HPDE6-E6E7 (cell line): ENCODE measurements at regions not wholly inside any gene's neighbourhood (a gene's known extent, or its start where the extent isn't known, plus 50 kb on each side); places are given as distances from the start of the nearest gene placed in this dataset.
"Not testable (repeated sequence)": the region's sequence is repeated elsewhere in the genome, so short reads cannot be mapped to it uniquely, and the experiment has no call there.

Experiments
- DNase-seq: peaks from one replicate; pipeline ENCODE4 v3.0.0; 2011; ENCODE audit warnings: missing footprints; ENCODE audit errors: extremely low spot score

- DNase-seq = no peak
Observed at GRCh38 chr13:90866006-90866405, 481.5 kb upstream of the MIR17HG start.

- peak; percentile 45 for DNase-seq
Observed at GRCh38 chr13:90867336-90867683, 480.2 kb upstream of the MIR17HG start.

- no peak for DNase-seq
Observed at GRCh38 chr13:90868321-90868920, 479.1 kb upstream of the MIR17HG start.

DNA sequence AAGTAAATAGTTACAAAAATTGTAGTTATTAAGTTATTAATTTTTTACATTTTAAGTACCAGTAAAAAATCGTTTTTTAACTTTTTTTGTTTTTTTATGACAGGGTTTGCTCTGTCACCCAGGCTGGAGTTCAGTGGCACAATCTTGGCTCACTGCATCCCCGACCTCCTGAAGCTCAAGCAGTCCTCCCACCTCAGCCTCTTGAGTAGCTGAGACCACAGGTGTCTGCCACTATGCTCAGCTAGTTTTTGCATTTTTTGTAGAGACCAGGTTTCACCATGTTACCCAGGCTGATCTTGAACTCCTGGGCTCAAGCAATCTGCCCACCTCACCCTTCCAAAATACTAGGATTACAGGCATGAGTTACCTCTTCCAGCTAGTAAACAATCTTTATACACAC lies 477.9 kb upstream of the MIR17HG start:
- no peak for DNase-seq

DNA sequence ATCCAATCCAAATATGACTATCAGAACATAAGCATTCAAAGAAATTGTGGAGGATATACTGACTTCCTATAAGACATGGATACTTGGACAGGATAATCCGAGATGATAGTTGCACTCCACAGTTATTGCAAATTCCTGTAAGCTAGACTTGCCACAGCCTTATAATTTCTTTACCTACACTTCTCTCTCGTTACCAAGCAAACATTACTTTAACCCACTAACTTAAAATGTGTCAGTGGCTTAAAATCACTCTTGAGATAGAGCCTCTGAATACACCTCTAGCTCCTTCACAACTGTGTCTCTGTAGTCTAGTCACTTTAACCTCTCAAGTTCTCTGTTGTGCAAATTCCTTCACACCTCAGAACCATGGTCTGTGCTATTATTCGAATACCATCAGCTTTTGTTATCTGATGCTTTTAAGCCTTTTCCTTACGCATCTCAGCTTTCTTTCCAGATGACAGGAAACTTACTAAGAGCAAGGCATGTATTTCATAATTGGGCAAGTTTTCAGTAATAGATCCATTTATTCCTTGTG lies 474.9 kb upstream of the MIR17HG start:
- DNase-seq = no peak

DNA sequence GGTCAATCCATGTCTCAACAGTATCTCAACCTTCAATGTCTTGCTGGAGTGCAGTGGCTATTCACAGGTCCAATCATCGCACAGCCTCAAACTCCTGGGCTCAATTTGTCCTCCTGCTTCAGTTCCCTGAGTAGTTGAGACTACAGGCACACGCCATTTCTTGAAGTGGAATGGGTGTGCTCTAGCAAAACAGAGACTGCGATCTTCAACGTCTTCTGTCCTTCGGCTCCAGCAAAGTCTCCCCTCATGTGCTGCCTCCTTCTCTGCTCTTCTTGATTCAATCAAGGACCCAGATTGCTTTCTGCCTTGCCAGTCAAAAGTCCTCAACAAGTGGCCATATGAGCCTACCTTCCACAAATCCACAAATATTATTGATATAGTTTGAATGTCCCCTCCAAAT lies 466.7 kb upstream of the MIR17HG start:
- DNase-seq = no peak

DNA sequence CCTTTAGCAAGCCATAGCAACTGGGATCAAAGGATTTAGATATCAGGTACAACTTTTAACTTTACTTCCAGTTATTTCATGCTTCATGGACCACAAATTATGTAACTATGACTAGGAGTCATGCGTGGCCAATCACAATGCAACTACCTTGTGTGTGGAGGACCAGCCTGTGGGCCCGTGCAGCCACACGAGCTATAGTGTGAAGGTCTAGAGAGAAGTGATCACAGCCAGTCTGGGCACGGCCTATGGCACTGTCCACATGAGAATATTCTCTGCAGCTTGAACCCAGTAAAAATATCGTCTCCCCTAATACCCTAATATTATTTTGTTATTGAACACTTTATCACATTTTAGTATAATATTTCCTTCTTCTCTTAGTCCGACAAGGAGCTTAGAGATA lies 464.9 kb upstream of the MIR17HG start:
- no peak for DNase-seq

DNA sequence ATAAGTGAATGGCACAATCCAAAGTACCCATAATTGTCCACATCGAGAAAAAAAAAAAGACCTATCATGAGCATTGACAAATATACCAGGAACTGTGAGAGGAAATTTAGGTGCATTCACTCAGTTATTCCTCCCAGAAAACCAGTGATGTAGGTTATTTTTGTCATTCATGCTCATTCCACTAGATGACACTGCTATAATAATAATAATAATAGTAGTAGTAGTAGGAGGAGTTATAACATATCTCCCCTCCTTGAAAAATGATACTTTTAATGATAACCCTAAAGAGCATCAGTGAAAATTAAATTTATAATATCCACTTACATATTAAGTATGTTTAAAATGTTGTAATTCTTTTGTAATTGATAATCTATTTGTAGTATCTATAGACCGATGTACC lies 463.9 kb upstream of the MIR17HG start:
- no peak for DNase-seq

DNA sequence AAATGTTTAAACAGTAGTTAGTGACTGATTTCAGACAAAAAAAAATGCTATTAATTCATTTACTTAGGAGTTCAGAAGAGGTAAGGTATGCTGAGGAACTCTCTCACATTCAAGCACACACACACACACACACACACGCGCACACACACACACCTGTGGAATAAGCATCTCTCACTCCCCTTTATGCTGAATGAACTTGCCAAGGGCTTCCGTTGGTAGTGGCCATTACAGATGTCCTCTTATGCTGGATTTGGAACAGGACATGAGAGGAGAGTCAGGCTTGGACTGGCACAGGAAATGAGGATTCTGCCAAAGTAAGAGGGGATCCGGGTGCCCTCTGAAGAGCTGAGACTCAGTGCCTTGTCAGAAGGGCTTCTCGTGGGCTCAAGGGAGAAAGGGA lies 463.4 kb upstream of the MIR17HG start:
- DNase-seq = no peak

DNA sequence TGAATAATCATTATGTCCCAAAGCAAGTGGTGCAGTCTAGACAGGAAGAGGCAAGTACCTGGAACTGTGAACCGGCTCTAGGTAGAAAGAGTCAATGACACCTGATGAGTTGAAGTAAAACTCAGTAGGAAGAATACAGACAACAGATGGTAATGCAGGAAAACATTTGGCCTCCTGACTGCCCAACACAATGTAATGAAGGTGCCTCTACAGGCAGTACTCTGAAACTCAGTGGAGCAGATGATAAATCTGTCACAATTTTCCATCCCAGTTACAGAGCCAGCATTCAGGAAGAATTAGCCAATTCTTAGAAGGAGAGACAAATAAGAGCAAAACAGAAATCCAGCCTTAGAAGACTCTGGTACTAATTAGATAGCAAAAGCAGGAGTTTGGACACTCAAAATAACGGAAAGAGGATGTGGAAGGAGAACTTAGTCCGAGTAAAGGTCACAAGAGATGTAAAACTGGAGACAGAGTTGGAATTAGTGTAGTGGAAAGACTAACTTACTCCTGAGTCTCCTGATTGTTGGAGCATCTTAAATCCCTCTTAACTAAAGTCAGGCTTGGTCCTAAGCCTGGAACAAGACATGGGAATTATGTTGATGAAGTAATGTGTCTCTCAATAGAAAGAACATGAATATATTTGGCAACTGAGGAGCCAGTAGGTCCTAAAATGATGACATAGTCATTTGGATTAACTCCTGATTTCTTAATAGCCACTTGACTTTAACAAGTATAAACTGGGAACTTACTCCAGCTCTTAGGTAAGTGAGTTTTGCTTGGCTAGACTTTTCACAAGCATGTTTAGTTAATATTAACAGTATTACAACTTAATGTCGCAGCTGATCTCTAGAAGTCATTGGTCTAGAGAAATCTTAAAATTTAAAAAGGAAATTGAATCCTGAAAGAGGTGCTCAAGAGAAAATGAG lies 457.3 kb upstream of the MIR17HG start:
- no peak for DNase-seq

- no peak for DNase-seq
Observed at GRCh38 chr13:90891329-90891728, 456.2 kb upstream of the MIR17HG start.

GRCh38 chr13:90893199-90893598 lies 454.3 kb upstream of the MIR17HG start:
- DNase-seq = not testable (repeated sequence)

- no peak for DNase-seq
Observed at GRCh38 chr13:90896002-90896401, 451.5 kb upstream of the MIR17HG start.

DNA sequence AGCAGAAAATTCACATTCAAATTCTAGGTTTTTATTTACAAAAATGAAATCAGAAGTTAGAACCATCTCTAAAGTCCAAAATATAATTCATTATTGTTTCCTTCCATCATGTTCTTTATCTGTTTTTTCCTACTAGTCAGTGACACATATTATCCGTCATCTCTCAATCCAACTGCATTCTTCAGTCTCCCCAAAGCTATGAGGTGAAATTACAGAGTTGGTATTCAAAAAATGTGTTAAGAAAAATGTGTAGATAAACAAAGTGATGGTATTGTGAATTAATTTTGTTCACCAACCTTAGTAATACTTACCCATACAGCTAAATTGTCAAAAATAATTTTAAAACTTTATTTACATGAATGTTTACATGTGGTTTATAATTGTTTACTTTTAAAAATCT lies 448.7 kb upstream of the MIR17HG start:
- DNase-seq = no peak

- no peak for DNase-seq
Observed at GRCh38 chr13:90899416-90899815, 448.1 kb upstream of the MIR17HG start.

- DNase-seq = no peak
Observed at GRCh38 chr13:90902255-90902654, 445.2 kb upstream of the MIR17HG start.

DNA sequence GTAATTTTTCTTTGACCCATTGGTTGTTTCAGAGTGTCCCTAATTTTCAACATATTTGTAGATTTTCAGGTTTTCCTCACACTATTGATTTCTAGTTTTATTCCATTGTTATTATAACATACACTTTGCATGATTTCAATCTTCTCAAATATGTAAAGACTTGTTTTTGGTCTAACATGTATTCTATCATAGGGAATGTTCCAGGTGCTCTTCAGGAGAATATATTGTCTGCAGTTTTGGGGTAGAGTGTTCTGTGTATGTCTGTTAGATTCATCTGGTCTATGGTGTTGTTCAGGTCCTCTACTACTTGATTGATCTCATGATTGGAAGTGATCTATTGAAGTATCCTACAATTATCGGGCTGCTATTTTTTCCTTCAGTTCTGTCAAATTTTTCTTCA lies 440.9 kb upstream of the MIR17HG start:
- no peak for DNase-seq

DNA sequence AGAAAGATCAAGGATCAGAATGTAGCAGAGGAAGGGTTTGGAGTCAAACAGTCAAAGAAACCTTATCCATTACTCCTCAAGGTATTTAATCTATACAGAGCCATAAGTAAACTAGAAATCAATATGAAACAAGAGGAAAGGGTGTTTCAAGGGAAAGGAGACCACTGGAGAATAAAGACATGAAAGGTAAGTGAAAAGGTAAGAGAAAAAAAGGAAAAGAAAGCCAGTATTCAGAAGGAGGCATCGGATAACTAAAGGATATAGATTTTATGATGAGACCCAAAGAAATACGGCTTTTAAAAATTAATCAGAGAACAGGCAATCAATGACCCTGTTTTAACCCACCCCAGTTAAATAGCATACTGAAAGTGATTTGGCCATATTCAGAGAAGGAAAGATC lies 438.7 kb upstream of the MIR17HG start:
- DNase-seq = no peak

DNA sequence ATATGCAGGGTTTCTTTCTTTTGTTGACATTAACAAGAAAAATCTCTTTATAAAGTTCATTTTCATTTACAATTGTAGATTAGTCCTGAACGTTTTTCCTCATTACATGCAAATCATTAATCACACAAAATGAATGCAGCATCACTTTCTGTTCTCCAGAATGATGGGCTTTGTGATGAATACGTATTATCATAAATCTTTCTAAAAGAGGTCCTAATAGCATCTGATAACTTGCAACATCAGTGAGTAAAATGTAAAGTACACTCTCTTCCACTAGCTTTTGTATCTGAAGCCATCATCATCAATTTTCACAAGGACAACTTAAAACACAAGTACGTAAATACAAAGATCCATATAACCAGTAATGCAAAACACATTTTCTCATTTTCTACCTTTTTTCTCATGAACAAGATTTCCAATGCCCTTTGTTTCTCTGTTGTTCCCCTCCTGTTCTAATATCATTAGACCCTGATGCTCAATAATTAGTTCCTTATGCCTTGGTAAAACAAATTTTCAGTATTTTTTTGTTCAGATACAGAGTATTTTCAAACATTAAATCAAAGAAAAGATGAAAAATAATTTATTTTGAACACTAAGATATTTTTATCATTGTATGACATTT lies 437.4 kb upstream of the MIR17HG start:
- DNase-seq = no peak

DNA sequence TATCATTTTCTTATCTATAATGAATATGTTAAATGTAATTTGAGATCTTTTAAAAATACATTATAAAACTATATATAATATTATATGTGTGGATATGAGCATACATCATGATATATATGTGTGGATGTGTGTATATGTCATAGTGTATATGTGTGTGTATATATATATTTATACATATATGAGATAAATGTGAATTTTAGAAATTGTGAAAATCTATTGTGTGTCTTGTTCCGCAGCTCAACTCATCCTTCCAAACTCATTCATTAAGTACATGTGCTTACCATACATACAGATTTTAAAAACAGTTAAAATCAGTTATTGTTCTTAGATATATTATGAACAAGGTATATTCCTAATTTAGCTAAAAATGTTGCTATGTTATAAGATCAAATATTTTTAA lies 435.2 kb upstream of the MIR17HG start:
- no peak for DNase-seq

DNA sequence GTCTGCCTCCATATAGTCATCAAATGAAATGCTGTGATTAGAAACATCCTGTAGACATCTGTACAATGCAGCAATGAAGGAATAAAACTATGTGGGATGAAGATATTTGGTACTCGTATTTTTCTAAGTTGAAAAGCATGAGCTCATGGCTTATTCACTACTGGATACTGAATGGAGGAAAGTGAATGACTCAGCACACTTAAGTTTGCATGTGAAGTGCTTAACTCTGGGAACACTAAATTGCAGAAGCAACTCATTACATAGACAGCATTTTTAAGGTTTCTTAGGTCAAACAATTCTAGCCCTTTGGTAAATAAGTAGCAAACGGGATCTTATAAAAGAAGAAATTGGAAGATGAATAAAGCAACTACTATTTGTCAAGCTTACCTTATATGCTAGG lies 429.0 kb upstream of the MIR17HG start:
- DNase-seq = no peak

DNA sequence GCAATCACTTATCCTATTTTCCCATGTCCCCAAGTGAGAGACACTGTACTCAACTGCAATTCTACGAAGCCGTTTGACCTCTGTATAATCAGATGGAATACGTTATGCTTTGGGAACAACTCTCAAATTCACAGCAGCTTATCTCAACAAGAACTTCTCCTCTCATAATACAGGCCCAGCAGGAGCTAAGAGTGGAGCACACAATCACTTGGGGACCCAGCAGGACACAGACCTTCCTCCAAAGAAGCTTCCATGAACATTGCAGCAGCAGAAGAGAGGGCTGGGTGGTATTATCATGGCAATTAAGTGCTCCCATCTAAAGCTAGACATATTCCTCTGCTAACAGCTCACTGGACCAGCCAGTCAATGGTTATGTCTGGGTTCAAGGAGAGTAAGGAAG lies 428.3 kb upstream of the MIR17HG start:
- DNase-seq = no peak

- DNase-seq = no peak
Observed at GRCh38 chr13:90926459-90926858, 421.0 kb upstream of the MIR17HG start.
